Epithelial cell of proximal tubule (primary cell): ENCODE measurements at regions not wholly inside any gene's neighbourhood (a gene's known extent, or its start where the extent isn't known, plus 50 kb on each side); places are given as distances from the start of the nearest gene placed in this dataset.

Experiments
- DNase-seq: peaks from one replicate; pipeline ENCODE4 v3.0.0-alpha.2; 2011; ENCODE audit warnings: low read depth
- H3K4me3 ChIP-seq: 2 replicates; pipeline ENCODE4 v1.5.1; 2011; ENCODE audit warnings: low read depth, mild to moderate bottlenecking, low read length
- CTCF ChIP-seq: conservative IDR thresholded peaks from 2 replicates; pipeline ENCODE4 v1.5.1; 2012; ENCODE audit warnings: low read depth, mild to moderate bottlenecking, low read length

GRCh38 chr5:22928821-22929482, 75.8 kb upstream of the CDH12 start:
- DNase-seq: no peak
- TF ChIP-seq CTCF: no peak
- H3K4me3 ChIP-seq: no peak overlapping the region

- TF ChIP-seq CTCF: no peak
- DNase-seq: no peak
- H3K4me3 ChIP-seq: no peak overlapping the region
Observed at GRCh38 chr5:22926574-22926973, 73.4 kb upstream of the CDH12 start.

- no peak for DNase-seq
- no peak overlapping the region for H3K4me3 ChIP-seq
- no peak for TF ChIP-seq CTCF
Observed at GRCh38 chr5:22918511-22918910, 65.4 kb upstream of the CDH12 start.

GRCh38 chr5:22916393-22916792, 63.2 kb upstream of the CDH12 start:
- no peak for DNase-seq
- no peak for TF ChIP-seq CTCF
- no peak overlapping the region for H3K4me3 ChIP-seq

GRCh38 chr5:22911019-22911418, 57.9 kb upstream of the CDH12 start:
- no peak for DNase-seq
- H3K4me3 ChIP-seq: no peak overlapping the region
- TF ChIP-seq CTCF: no peak

- TF ChIP-seq CTCF: no peak
- no peak overlapping the region for H3K4me3 ChIP-seq
- no peak for DNase-seq
Observed at GRCh38 chr5:22910523-22910922, 57.4 kb upstream of the CDH12 start.

GRCh38 chr5:22908586-22908985, 55.4 kb upstream of the CDH12 start:
- DNase-seq: no peak
- H3K4me3 ChIP-seq: no peak overlapping the region
- no peak for TF ChIP-seq CTCF
